AG04449 (cell line): ENCODE measurements at regions not wholly inside any gene's neighbourhood (a gene's known extent, or its start where the extent isn't known, plus 50 kb on each side); places are given as distances from the start of the nearest gene placed in this dataset.
"Not testable (repeated sequence)": the region's sequence is repeated elsewhere in the genome, so short reads cannot be mapped to it uniquely, and the experiment has no call there.

Experiments
- CTCF ChIA-PET: fragments of 350-600 bp; formaldehyde crosslinking; extraction: SDS; loops from one replicate; lab custom pipeline; 2021; ENCODE audit warnings: antibody characterized with exemption; lab: Yijun Ruan, JAX
- POLR2A ChIA-PET: fragments of 400-600, 350-600 bp; formaldehyde crosslinking; extraction: SDS; loops from one replicate; lab custom pipeline; 2020; ENCODE audit warnings: antibody characterized with exemption, inconsistent platforms; lab: Yijun Ruan, JAX
- DNase-seq: peaks from one replicate; pipeline ENCODE4 v3.0.0-alpha.2; 2010; ENCODE audit warnings: low read depth, low spot score
- H3K4me3 ChIP-seq: 2 replicates; pipeline ENCODE4 v1.5.1; 2011; ENCODE audit warnings: low read depth, mild to moderate bottlenecking, control low read depth, low read length
- CTCF ChIP-seq: IDR thresholded peaks from one replicate; pipeline ENCODE4 v1.5.1; 2011; ENCODE audit warnings: mild to moderate bottlenecking, moderate library complexity, low read length, control low read depth, inconsistent platforms; ENCODE audit not compliant: insufficient read depth; ENCODE audit errors: missing control alignments

GRCh38 chr6:14382678-14383236 lies 265.2 kb downstream of the CD83 start:
- no peak overlapping the region for H3K4me3 ChIP-seq
- ChIA-PET CTCF (no interaction called here), POLR2A (no interaction called here)
- DNase-seq = no peak
- no peak for TF ChIP-seq CTCF

DNA sequence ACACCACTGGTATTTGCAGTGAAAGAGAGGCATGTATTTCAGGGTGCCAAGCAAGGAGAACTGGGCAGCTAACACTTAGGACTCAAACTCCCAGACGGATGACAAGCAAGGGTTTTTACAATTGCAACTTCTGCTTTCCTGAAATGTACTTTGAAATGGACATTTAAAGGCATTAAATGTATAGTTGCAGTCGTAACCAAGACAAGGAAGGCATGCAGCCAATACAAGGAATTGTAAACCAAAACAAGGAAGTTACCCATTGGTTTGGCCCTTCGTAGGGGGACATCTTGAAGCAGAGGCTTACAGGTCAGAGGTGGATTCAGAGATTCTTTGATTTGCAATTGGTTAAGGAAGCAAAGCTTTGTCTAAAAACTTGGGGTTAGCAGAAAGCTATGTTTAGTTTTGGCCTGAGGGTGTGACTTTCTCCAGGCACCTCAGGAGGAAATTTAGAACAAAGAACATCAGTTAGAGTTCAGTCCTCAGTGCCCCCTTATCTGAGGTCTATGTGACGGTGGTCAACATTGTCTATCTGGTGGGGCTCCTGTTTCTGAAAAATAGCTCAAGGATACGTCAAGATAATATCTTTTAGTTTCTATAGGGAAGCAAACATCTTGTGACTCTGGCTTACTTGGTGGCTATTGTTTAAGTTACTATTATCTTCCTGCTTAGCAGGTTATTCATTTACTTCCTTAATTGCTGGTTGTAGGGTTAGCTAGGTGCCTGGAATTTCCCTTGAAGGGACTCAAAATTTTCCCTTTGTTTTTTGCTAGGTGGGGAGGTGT lies 266.0 kb downstream of the CD83 start:
- POLR2A ChIA-PET = no interaction called here
- CTCF ChIA-PET = no interaction called here

GRCh38 chr6:14384175-14384949 lies 266.8 kb downstream of the CD83 start:
- TF ChIP-seq CTCF = no peak
- H3K4me3 ChIP-seq = no peak overlapping the region
- DNase-seq = no peak
- POLR2A ChIA-PET = no interaction called here
- CTCF ChIA-PET = no interaction called here

More for the DNA sequence above, 266.0 kb downstream of the CD83 start:
- no peak for DNase-seq
- no peak for TF ChIP-seq CTCF
- no peak overlapping the region for H3K4me3 ChIP-seq

DNA sequence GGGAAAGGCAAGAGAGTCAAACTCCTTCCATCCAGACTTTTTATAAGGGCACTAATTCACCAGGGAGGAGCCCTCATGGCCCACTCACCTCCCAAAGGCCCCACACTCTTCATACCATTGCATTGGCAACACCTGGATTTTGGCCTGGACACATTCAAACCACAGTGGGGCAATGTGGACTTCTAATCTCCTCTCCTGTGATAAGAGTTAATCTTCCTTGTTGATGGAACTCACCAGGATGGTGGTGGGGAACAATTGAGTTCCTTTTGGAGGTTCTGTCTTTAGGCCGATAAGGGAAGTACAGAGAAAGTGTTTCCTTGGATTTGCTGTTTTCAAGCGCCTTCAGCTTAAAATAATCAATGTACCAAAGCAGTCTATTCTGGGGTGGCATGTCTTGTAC lies 268.7 kb downstream of the CD83 start:
- DNase-seq = no peak
- no peak for TF ChIP-seq CTCF
- POLR2A ChIA-PET = no interaction called here
- H3K4me3 ChIP-seq = no peak overlapping the region
- CTCF ChIA-PET = interaction anchor here (0.9 kb wide), 1 partner anchor 9 kb away, joined by 3 read pairs; no protein-coding TSS in a partner anchor

- no peak for TF ChIP-seq CTCF
- H3K4me3 ChIP-seq = no peak overlapping the region
- POLR2A ChIA-PET = no interaction called here
- CTCF ChIA-PET = no interaction called here
- no peak for DNase-seq
Measured at GRCh38 chr6:14386668-14387067, 269.1 kb downstream of the CD83 start.

DNA sequence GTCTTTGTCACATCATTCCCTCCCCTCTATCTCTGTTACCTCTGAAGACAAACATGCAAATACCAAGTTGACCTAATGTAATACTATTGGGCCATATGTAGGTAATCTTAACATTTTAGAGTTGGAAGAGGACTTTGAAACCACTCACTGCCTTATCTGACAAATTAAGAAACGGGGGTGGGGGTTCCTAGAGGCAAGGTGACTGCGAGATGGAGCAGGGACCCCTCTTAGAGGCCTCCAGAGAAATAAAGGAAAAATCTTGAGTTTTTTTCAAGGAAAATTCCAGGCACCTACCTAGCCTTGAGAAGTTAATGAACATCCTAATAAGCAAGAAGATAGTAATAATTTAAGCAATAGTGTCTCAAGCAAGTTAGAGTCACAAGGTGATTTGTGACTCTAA lies 270.8 kb downstream of the CD83 start:
- no peak for DNase-seq
- ChIA-PET POLR2A (no interaction called here), CTCF (no interaction called here)
- H3K4me3 ChIP-seq = no peak overlapping the region
- no peak for TF ChIP-seq CTCF

- CTCF ChIA-PET, H3K4me3 ChIP-seq, DNase-seq, POLR2A ChIA-PET: not testable (repeated sequence)
Measured at GRCh38 chr6:14389776-14390175, 272.2 kb downstream of the CD83 start.
